ENCODE measurements at regions not wholly inside any gene's neighbourhood (a gene's known extent, or its start where the extent isn't known, plus 50 kb on each side); places are given as distances from the start of the nearest gene placed in this dataset.
A peak's percentile ranks its signal among the peaks of the same experiment; 100 is the strongest.
"Not testable (repeated sequence)": the region's sequence is repeated elsewhere in the genome, so short reads cannot be mapped to it uniquely, and the experiment has no call there.

DNA sequence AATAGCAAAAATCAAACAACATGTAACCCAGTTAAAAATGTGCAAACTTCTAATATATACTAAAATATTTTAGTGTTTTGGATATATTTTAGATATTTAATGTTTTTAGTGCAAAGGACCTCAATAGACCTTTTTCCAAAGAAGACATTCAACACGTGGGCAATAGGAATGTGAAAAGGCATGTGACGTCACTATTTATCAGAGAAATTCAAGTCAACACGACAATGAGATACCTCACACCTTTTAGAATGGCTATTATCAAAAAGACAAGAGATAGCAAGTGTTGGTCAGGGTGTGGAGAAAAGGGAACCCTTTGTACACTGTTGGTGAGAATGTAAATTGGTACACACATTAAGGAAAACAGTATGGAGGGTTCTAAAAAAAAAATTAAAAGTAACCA, 115.6 kb upstream of the FAM47B start:
- no peak overlapping the region for H3K4me3 ChIP-seq (ENCODE audit: low read length)
- TF ChIP-seq, protein P1, sequence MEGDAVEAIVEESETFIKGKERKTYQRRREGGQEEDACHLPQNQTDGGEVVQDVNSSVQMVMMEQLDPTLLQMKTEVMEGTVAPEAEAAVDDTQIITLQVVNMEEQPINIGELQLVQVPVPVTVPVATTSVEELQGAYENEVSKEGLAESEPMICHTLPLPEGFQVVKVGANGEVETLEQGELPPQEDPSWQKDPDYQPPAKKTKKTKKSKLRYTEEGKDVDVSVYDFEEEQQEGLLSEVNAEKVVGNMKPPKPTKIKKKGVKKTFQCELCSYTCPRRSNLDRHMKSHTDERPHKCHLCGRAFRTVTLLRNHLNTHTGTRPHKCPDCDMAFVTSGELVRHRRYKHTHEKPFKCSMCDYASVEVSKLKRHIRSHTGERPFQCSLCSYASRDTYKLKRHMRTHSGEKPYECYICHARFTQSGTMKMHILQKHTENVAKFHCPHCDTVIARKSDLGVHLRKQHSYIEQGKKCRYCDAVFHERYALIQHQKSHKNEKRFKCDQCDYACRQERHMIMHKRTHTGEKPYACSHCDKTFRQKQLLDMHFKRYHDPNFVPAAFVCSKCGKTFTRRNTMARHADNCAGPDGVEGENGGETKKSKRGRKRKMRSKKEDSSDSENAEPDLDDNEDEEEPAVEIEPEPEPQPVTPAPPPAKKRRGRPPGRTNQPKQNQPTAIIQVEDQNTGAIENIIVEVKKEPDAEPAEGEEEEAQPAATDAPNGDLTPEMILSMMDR (conservative IDR thresholded peaks at IDR 0.05; ENCODE audit: low read length) = no peak
- DNase-seq (ENCODE audit: low read depth) = no peak

DNA sequence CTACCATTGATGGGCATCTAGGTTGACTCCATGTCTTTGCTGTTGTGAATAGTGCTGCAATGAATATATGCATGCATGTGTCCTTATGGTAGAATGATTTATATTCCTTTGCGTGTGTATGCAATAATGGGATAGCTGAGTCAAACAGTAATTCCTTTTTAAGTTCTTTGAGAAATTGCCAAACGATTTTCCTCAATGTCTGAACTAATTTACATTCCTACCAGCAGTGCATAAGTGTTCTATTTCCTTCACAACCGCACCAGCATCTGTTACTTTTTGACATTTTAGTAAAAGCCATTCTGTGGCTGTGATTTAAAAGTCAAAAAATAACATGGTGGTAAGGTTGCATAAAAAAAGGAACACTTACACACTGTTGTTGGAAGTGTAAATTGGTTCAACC, 103.1 kb upstream of the FAM47B start:
- DNase-seq (ENCODE audit: low read depth) = peak; percentile 45
- no peak overlapping the region for H3K4me3 ChIP-seq (ENCODE audit: low read length)
- TF ChIP-seq, protein P1 (conservative IDR thresholded peaks at IDR 0.05; ENCODE audit: low read length) = 0 out of 2 replicates have a peak, but pooled peaks have one; percentile 3

DNA sequence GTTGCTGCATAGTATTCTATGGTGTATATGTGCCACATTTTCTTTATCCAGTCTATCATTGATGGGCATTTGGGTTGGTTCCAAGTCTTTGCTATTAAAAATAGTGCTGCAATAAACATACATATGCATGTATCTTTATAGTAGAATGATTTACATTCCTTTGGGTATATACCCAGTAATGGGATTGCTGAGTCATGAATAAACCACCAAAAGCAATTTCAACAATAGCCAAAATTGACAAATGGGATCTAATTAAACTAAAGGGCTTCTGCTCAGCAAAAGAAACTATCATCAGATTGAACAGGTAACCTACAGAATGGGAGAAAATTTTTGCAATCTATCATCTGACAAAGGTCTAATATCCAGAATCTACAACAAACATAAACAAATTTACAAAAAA, 101.4 kb upstream of the FAM47B start:
- H3K4me3 ChIP-seq (ENCODE audit: low read length); DNase-seq (ENCODE audit: low read depth): not testable (repeated sequence)

DNA sequence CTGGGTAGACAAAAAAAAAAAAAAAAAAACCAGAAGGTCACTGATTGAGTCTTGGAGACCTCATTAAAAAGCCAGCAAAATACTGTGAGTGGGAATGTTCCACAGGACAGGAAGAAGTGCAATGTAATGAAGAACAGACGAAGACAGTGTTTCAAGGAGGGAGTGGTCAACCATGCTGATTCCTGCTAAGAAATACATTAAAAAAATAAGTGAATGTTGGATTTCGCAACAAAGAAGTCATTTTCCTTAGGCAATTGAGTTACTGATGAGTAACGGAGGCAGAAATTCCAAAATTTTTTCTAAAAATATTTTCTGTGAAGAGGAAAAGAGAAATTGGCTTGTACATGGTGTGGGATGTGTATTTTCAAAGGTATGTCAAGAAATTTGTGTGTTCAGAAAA, 94.3 kb upstream of the FAM47B start:
- no peak overlapping the region for H3K4me3 ChIP-seq (ENCODE audit: low read length)
- peak; percentile 82 for DNase-seq (ENCODE audit: low read depth)
- TF ChIP-seq, protein P1 (conservative IDR thresholded peaks at IDR 0.05; ENCODE audit: low read length) = no peak

DNA sequence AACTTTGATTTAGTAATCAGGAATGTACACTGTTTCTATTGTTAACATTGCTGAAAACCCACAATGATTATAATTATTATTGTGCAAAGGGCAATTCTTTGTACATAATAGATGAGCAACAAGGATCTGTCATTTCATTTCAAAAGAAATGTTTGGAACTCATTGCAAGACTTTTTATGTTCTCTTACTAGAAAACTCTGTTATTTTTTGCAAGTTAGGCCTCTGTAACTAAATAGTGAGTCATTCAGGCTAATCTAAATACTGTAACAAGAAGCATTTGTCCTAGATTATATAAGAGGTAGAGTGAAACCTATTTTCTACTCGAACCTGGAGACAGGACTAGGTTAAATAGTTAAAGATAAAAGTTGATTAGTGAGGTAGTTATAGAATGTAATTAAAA, 93.2 kb upstream of the FAM47B start:
- DNase-seq (ENCODE audit: low read depth) = peak; percentile 79
- H3K4me3 ChIP-seq (ENCODE audit: low read length) = no peak overlapping the region
- TF ChIP-seq, protein P1 (conservative IDR thresholded peaks at IDR 0.05; ENCODE audit: low read length) = no peak

DNA sequence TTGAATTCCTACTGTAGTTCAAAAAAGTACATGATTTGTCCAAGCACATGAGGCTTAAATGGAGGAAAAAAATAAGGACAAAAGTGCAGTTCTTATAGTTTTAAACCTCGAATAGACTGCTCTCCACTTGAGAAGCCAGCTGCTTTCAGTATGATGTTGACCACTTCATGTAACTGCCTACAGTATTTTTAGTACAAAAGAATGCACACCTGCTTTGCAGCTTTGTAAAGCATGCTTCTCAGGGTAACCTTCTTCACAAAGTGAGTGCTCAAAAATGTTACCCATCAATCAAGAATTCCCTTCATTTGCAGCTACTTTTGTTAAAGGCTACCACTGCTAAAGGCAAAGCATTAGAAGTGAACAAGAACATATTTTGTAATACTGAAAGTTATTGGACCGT, 83.4 kb upstream of the FAM47B start:
- H3K4me3 ChIP-seq (ENCODE audit: low read length) = no peak overlapping the region
- DNase-seq (ENCODE audit: low read depth) = no peak
- TF ChIP-seq, protein P1 (conservative IDR thresholded peaks at IDR 0.05; ENCODE audit: low read length) = no peak

DNA sequence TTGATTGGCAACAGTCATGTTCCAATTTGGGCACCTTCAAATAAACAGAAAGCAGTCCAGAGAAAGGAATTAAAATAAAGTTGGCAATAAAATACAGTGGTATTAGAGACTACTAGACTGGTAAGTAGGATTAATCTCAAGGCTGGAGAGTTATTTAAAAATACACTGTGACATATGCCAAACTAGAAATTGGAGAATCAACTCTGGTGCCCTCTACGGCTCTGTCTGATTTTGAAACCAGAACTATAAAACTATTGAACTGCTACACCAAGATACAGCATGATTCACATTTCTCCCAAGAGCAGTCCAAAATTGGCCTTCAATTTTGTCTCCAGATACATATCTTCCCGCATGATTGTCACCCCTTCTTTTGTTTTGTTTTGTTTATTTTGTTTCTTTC, 78.7 kb upstream of the FAM47B start:
- no peak for DNase-seq (ENCODE audit: low read depth)
- TF ChIP-seq, protein P1 (conservative IDR thresholded peaks at IDR 0.05; ENCODE audit: low read length) = no peak
- no peak overlapping the region for H3K4me3 ChIP-seq (ENCODE audit: low read length)

DNA sequence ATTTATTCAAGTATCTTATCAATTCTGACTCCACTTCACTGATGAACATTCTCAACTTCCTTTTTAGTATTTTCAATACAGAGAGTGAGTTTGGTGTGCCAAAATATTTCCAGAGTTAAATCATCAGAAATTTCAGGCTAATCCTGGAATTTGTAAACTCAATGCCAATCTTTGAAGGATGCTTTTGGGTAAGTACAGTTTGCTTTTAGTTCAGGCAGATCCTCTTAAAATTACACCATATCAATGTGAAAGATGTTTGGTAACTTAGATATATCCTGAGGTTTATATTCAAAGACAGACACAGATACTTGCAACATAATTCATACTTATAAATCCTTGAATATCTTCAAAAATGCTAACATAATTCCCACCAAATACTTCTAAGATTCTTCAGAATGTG, 76.0 kb upstream of the FAM47B start:
- TF ChIP-seq, protein P1 (conservative IDR thresholded peaks at IDR 0.05; ENCODE audit: low read length) = no peak
- H3K4me3 ChIP-seq (ENCODE audit: low read length) = no peak overlapping the region

More for the DNA sequence above, 76.0 kb upstream of the FAM47B start:
- DNase-seq (ENCODE audit: low read depth) = peak; percentile 88

All from AG10803 (cell line).